AG09309 (cell line): ENCODE measurements at regions not wholly inside any gene's neighbourhood (a gene's known extent, or its start where the extent isn't known, plus 50 kb on each side); places are given as distances from the start of the nearest gene placed in this dataset.

Source experiments
- DNase-seq: peaks from one replicate; pipeline ENCODE4 v3.0.0-alpha.2; 2010; ENCODE audit warnings: low read depth
- H3K4me3 ChIP-seq: 2 replicates; pipeline ENCODE4 v1.5.1; 2011; ENCODE audit warnings: mild to moderate bottlenecking, low read depth, low read length, moderate library complexity; ENCODE audit not compliant: control insufficient read depth
- CTCF ChIP-seq: IDR thresholded peaks from 2 replicates; pipeline ENCODE4 v1.5.1; 2011; ENCODE audit warnings: mild to moderate bottlenecking, low read depth, low read length, inconsistent platforms; ENCODE audit not compliant: insufficient read depth, control insufficient read depth; ENCODE audit errors: missing control alignments

GRCh38 chr10:25849988-25850387 lies 84.0 kb upstream of the MYO3A start:
- no peak for TF ChIP-seq CTCF
- DNase-seq, result no peak
- H3K4me3 ChIP-seq, result no peak overlapping the region

DNA sequence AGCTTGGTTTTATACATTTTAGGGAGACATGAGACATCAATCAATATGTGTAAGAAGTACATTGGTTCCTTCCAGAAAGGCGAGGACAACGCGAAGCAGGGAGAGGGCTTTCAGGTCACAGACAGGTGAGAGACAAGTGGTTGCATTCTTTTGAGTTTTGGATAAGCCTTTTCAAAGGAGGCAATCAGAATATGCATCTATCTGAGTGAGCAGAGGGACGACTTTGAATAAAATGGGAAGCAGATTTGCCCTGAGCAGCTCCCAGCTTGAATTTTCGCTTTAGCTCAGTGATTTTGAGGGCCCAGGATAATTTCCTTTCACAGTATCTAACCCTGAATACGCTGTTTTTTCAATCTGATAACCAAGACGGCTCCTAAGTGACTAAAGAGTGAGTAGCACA lies 82.5 kb upstream of the MYO3A start:
- no peak for TF ChIP-seq CTCF
- H3K4me3 ChIP-seq, result no peak overlapping the region
- no peak for DNase-seq

- no peak for DNase-seq
- TF ChIP-seq CTCF, result no peak
- H3K4me3 ChIP-seq, result no peak overlapping the region
Observed at GRCh38 chr10:25852364-25852941, 81.6 kb upstream of the MYO3A start.

GRCh38 chr10:25858076-25858475 lies 76.0 kb upstream of the MYO3A start:
- no peak for TF ChIP-seq CTCF
- no peak for DNase-seq
- H3K4me3 ChIP-seq, result no peak overlapping the region

DNA sequence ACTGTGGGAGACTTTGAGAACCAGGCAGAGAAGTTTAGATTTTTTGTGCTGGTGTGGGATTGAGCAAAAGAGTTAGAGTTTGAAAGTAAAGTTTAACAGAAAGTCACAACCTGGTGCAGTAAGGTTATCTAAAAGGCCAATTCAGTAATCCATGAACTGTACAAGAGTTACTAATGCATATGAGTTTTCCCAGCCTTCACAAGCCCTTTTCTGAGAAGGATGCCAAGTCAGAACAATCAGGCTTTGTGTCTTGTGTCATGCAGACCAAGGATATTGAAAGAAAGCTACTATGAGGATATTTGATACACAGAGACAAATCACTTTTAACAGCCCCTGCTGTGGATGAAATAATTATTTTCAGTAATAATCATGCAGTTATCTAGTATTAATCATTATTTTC lies 68.8 kb upstream of the MYO3A start:
- no peak overlapping the region for H3K4me3 ChIP-seq
- DNase-seq, result no peak
- no peak for TF ChIP-seq CTCF

DNA sequence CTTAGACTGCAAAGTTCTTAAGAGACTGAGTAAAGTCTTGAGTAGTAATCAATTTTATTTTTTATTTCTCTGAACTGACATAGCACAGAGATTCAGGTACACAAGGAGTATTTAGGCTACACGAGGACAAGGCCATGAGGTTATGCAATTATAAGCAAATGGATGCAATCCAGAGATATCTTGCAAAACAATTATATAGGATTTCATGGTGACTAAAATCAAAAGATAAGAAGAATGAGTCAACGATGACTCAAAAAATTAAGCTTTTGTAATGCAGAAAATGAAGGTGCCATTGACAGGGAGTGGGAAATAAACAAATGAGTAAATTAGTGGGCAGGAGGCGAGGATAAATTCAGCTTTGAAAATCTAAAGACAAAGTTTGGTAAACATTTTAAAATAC lies 66.7 kb upstream of the MYO3A start:
- no peak for TF ChIP-seq CTCF
- H3K4me3 ChIP-seq, result no peak overlapping the region
- DNase-seq, result no peak
